ENCODE measurements at regions not wholly inside any gene's neighbourhood (a gene's known extent, or its start where the extent isn't known, plus 50 kb on each side); places are given as distances from the start of the nearest gene placed in this dataset.

DNA sequence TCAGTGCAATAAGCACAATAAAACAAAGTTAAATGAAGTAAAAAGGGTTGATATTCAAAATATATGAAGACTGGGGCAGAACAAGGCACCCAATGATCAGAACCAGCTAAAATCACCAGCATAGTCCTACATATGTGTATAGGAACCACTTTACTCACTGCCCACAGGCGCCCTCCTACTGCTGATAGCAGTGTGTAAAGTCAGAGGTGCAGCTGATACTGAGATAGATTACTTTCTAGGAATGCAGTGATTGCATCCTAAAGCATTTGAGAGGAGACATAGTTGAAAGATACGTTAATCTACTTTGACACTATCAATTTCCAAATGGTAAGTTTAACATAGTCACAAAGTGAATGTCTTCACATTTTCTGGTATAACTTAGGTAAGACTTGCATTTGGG lies 161.1 kb upstream of the MCHR2 start:
- Histone ChIP-seq H3K4me1 (ENCODE audit: control insufficient read depth in 5 of 5, insufficient read depth in 5 of 5, low read length in 5 of 5) (peaks cover 0 to 6% (median 3%) of the 10 kb centered on the region in 5 donors), H3K9ac (ENCODE audit: low read length in 5 of 5) (no peak overlapping the region), H3K27me3 (ENCODE audit: control insufficient read depth in 5 of 5, insufficient read depth in 4 of 5, low read length in 5 of 5) (no peaks in the 10 kb centered on the region), H3K36me3 (ENCODE audit: control insufficient read depth in 5 of 5, insufficient read depth in 5 of 5, low read length in 5 of 5) (no peaks in the 10 kb centered on the region), H3K4me3 (ENCODE audit: low read depth in 1 of 5, low read length in 5 of 5) (no peak overlapping the region), H3K9me3 (ENCODE audit: control insufficient read depth in 5 of 5, low read length in 5 of 5) (no peaks in the 10 kb centered on the region), H3K27ac (ENCODE audit: low read depth, low read length) (no peak overlapping the region)

DNA sequence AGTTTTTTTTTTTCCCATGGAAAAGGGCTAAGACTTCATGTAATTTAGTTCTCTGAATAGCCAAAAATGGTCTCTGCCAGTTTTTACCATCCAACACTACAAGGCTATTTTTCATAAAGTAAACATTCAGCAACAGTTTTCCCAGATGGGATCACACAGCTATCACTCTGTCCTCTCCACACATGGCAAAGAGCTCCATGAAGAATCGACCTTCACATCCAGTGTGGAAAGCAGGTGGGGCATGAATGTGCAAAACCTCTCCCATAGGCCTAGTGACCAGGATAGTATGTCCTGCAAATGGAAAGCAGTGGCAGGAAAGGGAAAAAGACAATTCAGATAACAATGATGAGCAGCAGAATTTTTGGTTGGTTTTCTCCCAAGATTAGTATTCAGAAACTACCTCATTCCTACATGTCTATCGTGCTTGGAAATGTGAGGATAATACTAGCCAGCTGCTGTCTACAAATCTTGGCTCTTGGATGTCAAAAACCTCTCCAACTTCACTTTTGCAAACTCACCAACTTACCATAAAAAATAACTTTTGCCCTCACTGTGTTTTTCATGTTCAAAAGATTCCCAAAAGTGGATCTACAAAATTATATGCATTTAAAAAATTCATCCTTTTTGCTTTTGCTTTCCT lies 159.7 kb upstream of the MCHR2 start:
- Histone ChIP-seq H3K27ac (ENCODE audit: low read depth, low read length) (no peak overlapping the region), H3K4me3 (ENCODE audit: low read depth in 1 of 5, low read length in 5 of 5) (no peak overlapping the region), H3K4me1 (ENCODE audit: control insufficient read depth in 5 of 5, insufficient read depth in 5 of 5, low read length in 5 of 5) (peaks cover 0 to 6% (median 3%) of the 10 kb centered on the region in 5 donors), H3K9ac (ENCODE audit: low read length in 5 of 5) (no peak overlapping the region), H3K27me3 (ENCODE audit: control insufficient read depth in 5 of 5, insufficient read depth in 4 of 5, low read length in 5 of 5) (no peaks in the 10 kb centered on the region), H3K9me3 (ENCODE audit: control insufficient read depth in 5 of 5, low read length in 5 of 5) (no peaks in the 10 kb centered on the region), H3K36me3 (ENCODE audit: control insufficient read depth in 5 of 5, insufficient read depth in 5 of 5, low read length in 5 of 5) (no peaks in the 10 kb centered on the region)

DNA sequence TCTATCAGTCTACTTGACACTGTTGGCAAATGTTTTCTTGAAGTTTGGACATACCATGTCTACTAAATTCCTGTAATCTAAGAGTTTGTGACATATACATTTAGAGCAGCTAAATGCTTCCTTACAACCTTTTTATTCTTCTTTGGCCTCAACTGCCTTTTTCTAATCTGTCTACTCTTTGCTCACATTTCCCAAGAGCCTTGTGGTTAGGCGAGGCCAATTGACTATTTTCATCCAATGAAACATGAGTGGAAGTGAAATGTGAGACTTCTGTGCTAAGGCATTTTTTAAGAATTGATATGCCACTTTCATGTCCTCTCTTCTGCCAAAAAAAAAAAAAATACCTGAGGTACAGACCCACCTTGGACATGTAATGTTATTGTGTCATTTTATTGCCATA lies 158.2 kb upstream of the MCHR2 start:
- no peaks in the 10 kb centered on the region for H3K9me3 ChIP-seq (ENCODE audit: control insufficient read depth in 5 of 5, low read length in 5 of 5)
- H3K36me3 ChIP-seq (ENCODE audit: control insufficient read depth in 5 of 5, insufficient read depth in 5 of 5, low read length in 5 of 5): no peaks in the 10 kb centered on the region
- H3K27ac ChIP-seq (ENCODE audit: low read depth, low read length): no peak overlapping the region

DNA sequence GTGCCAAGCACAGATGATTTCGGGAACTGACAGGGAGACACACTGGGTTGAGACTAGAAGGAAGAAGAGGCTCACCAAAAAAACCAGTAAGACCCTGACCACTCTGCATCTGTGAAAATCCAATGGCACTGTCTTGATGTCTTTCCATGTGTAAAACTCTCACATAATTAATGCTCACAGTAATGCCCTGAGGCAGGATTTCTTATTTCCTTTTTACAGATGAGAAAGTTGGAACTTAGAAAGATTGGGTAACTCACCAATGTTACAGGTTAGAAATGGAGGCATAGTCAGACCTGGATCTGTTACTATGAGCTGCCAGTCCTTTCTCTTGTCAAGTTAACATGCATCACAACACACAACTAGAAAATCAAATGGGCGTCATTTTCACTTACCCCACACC lies 151.0 kb upstream of the MCHR2 start:
- Histone ChIP-seq H3K4me1 (ENCODE audit: control insufficient read depth in 5 of 5, insufficient read depth in 5 of 5, low read length in 5 of 5) (no peaks in the 10 kb centered on the region), H3K9ac (ENCODE audit: low read length in 5 of 5) (no peak overlapping the region), H3K9me3 (ENCODE audit: control insufficient read depth in 5 of 5, low read length in 5 of 5) (no peaks in the 10 kb centered on the region), H3K4me3 (ENCODE audit: low read depth in 1 of 5, low read length in 5 of 5) (no peak overlapping the region), H3K27ac (ENCODE audit: low read depth, low read length) (no peak overlapping the region), H3K27me3 (ENCODE audit: control insufficient read depth in 5 of 5, insufficient read depth in 4 of 5, low read length in 5 of 5) (no peaks in the 10 kb centered on the region), H3K36me3 (ENCODE audit: control insufficient read depth in 5 of 5, insufficient read depth in 5 of 5, low read length in 5 of 5) (no peaks in the 10 kb centered on the region)

More for the DNA sequence above, 158.2 kb upstream of the MCHR2 start:
- Histone ChIP-seq H3K4me3 (ENCODE audit: low read depth in 1 of 5, low read length in 5 of 5) (no peak overlapping the region), H3K27me3 (ENCODE audit: control insufficient read depth in 5 of 5, insufficient read depth in 4 of 5, low read length in 5 of 5) (no peaks in the 10 kb centered on the region), H3K9ac (ENCODE audit: low read length in 5 of 5) (no peak overlapping the region), H3K4me1 (ENCODE audit: control insufficient read depth in 5 of 5, insufficient read depth in 5 of 5, low read length in 5 of 5) (peaks cover 0 to 6% (median 3%) of the 10 kb centered on the region in 5 donors)

DNA sequence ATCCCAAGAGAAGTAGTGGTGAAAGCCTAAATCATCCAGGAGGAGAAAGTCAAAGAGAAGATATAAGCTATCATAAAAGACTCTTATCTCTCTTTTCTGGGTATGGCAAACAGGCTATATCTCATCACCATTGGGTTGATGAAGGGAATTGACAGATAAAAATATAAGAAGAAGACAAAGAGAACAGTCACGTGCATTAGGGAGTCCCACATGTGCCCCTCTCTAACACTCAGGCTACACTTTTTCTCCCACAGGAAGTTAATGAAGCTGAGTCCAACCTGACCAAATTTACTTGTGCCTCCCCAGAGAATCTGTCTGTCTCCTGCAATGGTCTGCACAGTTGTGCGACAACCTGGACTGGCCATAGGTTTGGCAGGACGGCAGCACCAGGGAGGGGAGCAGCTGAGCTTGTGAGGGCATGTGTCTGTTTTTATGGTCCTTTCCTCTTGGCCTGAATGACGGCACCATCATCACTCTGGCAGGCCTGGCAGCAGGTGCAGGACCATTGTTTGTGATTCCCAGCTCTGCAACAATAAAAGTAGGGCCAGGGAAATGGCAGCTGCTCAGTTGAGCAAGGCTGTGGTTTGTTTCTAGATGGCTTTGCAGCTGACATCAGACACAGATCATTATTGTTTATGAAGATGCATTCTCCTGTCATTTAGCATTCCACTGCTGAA lies 144.5 kb upstream of the MCHR2 start:
- Histone ChIP-seq H3K9ac (ENCODE audit: low read length in 5 of 5) (no peak overlapping the region), H3K4me1 (ENCODE audit: control insufficient read depth in 5 of 5, insufficient read depth in 5 of 5, low read length in 5 of 5) (no peaks in the 10 kb centered on the region), H3K27me3 (ENCODE audit: control insufficient read depth in 5 of 5, insufficient read depth in 4 of 5, low read length in 5 of 5) (no peaks in the 10 kb centered on the region), H3K27ac (ENCODE audit: low read depth, low read length) (no peak overlapping the region), H3K9me3 (ENCODE audit: control insufficient read depth in 5 of 5, low read length in 5 of 5) (no peaks in the 10 kb centered on the region), H3K36me3 (ENCODE audit: control insufficient read depth in 5 of 5, insufficient read depth in 5 of 5, low read length in 5 of 5) (no peaks in the 10 kb centered on the region), H3K4me3 (ENCODE audit: low read depth in 1 of 5, low read length in 5 of 5) (no peak overlapping the region)

DNA sequence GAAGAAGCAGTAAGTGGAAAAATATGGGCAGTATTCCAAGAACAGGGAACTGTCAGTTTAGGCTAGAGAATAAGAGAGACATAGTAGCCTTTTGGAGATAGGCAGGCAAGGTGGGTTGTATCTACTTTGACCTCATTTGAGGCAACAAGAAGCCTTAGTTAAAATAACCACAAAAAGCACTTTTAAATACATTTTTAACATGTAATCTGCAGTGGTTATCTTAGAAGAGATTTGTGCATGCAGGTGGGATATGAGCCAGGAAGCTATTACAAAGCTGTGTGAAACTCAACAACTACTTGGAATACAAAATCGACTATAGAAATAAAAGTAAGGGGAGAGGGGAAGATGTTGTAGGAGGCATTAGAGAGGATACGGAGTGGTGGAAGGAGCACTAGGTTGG lies 143.7 kb upstream of the MCHR2 start:
- no peak overlapping the region for H3K9ac ChIP-seq (ENCODE audit: low read length in 5 of 5)

DNA sequence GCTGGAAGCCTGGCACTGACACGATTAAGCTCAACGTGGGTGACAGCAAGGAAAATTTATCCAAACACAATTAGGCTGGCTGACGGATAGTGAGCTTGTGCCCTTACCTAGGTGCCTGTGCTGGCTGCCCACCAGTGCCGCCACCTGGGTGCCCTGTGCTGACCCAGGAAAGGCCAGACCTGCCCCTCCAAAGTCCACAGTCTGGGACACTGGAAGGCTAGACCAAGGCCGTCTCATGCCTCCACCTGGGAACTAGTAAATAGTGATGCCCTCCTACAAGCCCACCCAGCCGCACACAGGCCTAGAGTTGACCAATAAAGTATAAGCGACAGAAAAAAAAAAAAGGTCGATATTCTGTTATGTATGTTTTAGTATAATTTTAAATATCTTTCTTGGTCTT lies 142.6 kb upstream of the MCHR2 start:
- no peaks in the 10 kb centered on the region for H3K36me3 ChIP-seq (ENCODE audit: control insufficient read depth in 5 of 5, insufficient read depth in 5 of 5, low read length in 5 of 5)
- no peaks in the 10 kb centered on the region for H3K27me3 ChIP-seq (ENCODE audit: control insufficient read depth in 5 of 5, insufficient read depth in 4 of 5, low read length in 5 of 5)
- no peak overlapping the region for H3K9ac ChIP-seq (ENCODE audit: low read length in 5 of 5)
- peaks cover 2 to 10% (median 5%) of the 10 kb centered on the region in 5 donors for H3K9me3 ChIP-seq (ENCODE audit: control insufficient read depth in 5 of 5, low read length in 5 of 5)
- H3K4me1 ChIP-seq (ENCODE audit: control insufficient read depth in 5 of 5, insufficient read depth in 5 of 5, low read length in 5 of 5): no peaks in the 10 kb centered on the region
- H3K27ac ChIP-seq (ENCODE audit: low read depth, low read length): no peak overlapping the region
- H3K4me3 ChIP-seq (ENCODE audit: low read depth in 1 of 5, low read length in 5 of 5): no peak overlapping the region

More for the DNA sequence above, 143.7 kb upstream of the MCHR2 start:
- H3K36me3 ChIP-seq (ENCODE audit: control insufficient read depth in 5 of 5, insufficient read depth in 5 of 5, low read length in 5 of 5): no peaks in the 10 kb centered on the region
- H3K4me3 ChIP-seq (ENCODE audit: low read depth in 1 of 5, low read length in 5 of 5): no peak overlapping the region
- no peaks in the 10 kb centered on the region for H3K9me3 ChIP-seq (ENCODE audit: control insufficient read depth in 5 of 5, low read length in 5 of 5)
- no peaks in the 10 kb centered on the region for H3K4me1 ChIP-seq (ENCODE audit: control insufficient read depth in 5 of 5, insufficient read depth in 5 of 5, low read length in 5 of 5)
- H3K27ac ChIP-seq (ENCODE audit: low read depth, low read length): no peak overlapping the region
- H3K27me3 ChIP-seq (ENCODE audit: control insufficient read depth in 5 of 5, insufficient read depth in 4 of 5, low read length in 5 of 5): no peaks in the 10 kb centered on the region

DNA sequence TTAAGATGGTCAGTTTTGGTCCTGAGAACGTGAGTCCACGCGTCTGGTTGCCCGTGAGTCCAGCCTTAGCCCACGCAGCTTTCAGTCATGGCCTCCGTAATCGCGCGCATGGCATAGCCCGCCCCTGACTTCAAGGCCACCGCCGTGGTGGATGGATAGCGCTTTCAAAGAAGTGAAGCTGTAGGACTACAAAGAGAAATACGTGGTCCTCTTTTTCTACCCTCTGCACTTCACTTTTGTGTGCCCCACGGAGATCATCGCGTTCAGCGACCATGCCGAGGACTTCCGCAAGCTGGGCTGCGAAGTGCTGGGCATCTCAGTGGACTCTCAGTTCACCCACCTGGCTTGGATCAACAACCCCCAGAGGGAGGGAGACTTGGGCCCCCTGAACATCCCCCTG lies 142.0 kb upstream of the MCHR2 start:
- Histone ChIP-seq H3K27me3 (ENCODE audit: control insufficient read depth in 5 of 5, insufficient read depth in 4 of 5, low read length in 5 of 5) (no peaks in the 10 kb centered on the region), H3K9ac (ENCODE audit: low read length in 5 of 5) (no peak overlapping the region), H3K4me1 (ENCODE audit: control insufficient read depth in 5 of 5, insufficient read depth in 5 of 5, low read length in 5 of 5) (no peaks in the 10 kb centered on the region), H3K27ac (ENCODE audit: low read depth, low read length) (no peak overlapping the region), H3K9me3 (ENCODE audit: control insufficient read depth in 5 of 5, low read length in 5 of 5) (peaks cover 5 to 13% (median 8%) of the 10 kb centered on the region in 5 donors), H3K36me3 (ENCODE audit: control insufficient read depth in 5 of 5, insufficient read depth in 5 of 5, low read length in 5 of 5) (no peaks in the 10 kb centered on the region), H3K4me3 (ENCODE audit: low read depth in 1 of 5, low read length in 5 of 5) (no peak overlapping the region)

DNA sequence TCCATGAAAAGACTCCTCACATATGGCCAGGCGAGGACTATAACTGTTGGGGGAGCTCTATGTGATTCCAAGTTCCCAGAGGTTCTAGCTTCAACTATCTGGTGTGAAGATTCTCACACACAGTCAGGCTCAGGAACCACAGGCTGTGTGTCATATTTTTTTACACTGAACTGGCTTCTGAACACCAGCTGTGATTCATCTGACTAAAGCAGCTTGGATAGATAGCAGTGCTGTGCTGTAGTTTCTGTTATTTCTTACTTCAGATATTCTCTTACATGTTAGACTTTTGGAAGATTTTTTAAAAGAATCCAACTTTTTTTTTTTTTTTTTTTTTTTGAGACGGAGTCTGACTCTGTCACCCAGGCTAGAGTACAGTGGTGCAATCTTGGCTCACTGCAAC lies 140.7 kb upstream of the MCHR2 start:
- Histone ChIP-seq H3K4me1 (ENCODE audit: control insufficient read depth in 5 of 5, insufficient read depth in 5 of 5, low read length in 5 of 5) (no peaks in the 10 kb centered on the region), H3K9ac (ENCODE audit: low read length in 5 of 5) (no peak overlapping the region), H3K4me3 (ENCODE audit: low read depth in 1 of 5, low read length in 5 of 5) (no peak overlapping the region), H3K27me3 (ENCODE audit: control insufficient read depth in 5 of 5, insufficient read depth in 4 of 5, low read length in 5 of 5) (no peaks in the 10 kb centered on the region), H3K9me3 (ENCODE audit: control insufficient read depth in 5 of 5, low read length in 5 of 5) (peaks cover 5 to 14% (median 8%) of the 10 kb centered on the region in 5 donors), H3K36me3 (ENCODE audit: control insufficient read depth in 5 of 5, insufficient read depth in 5 of 5, low read length in 5 of 5) (no peaks in the 10 kb centered on the region), H3K27ac (ENCODE audit: low read depth, low read length) (no peak overlapping the region)

DNA sequence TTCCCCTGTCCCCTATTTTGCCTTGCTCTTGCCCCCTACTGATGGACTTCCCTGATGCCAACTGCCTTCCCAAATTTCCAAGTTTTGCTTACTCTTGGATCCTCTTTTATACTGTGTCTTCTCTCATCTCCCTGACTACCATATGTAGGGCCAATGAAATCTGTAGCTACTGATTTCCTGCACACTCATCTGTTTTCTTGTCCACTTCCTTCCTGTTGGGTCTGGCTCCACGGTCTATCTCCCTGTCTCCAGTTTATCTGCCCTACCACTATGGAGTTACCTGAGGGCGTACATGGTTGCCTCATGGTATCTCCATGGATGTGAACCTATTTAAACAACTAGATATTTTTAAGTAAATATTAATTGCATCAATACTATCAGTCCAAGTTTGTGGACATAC lies 140.3 kb upstream of the MCHR2 start:
- Histone ChIP-seq H3K27ac (ENCODE audit: low read depth, low read length) (no peak overlapping the region), H3K9me3 (ENCODE audit: control insufficient read depth in 5 of 5, low read length in 5 of 5) (peaks cover 5 to 14% (median 8%) of the 10 kb centered on the region in 5 donors), H3K36me3 (ENCODE audit: control insufficient read depth in 5 of 5, insufficient read depth in 5 of 5, low read length in 5 of 5) (no peaks in the 10 kb centered on the region), H3K4me1 (ENCODE audit: control insufficient read depth in 5 of 5, insufficient read depth in 5 of 5, low read length in 5 of 5) (no peaks in the 10 kb centered on the region), H3K4me3 (ENCODE audit: low read depth in 1 of 5, low read length in 5 of 5) (no peak overlapping the region), H3K9ac (ENCODE audit: low read length in 5 of 5) (no peak overlapping the region), H3K27me3 (ENCODE audit: control insufficient read depth in 5 of 5, insufficient read depth in 4 of 5, low read length in 5 of 5) (no peaks in the 10 kb centered on the region)
